K562 (cell line): ENCODE measurements at regions not wholly inside any gene's neighbourhood (a gene's known extent, or its start where the extent isn't known, plus 50 kb on each side); places are given as distances from the start of the nearest gene placed in this dataset.

Experiments
- ATAC-seq: fragments of 200-7000 bp; cut with Tn5 transposase; 3 replicates; pipeline ENCODE4 v1.9.1; 2020; ENCODE audit warnings: moderate library complexity
- BruUV-seq: library from RNA; stranded (reverse); fragments of 400-500 nt; replicated peaks from 2 replicates; lab custom pipeline; 2021; lab: Mats Ljungman, UMichigan
- CTCF ChIA-PET: fragments of 300-600 bp; formaldehyde crosslinking; extraction: SDS; loops from one replicate; lab custom pipeline; 2021; ENCODE audit warnings: low intra/inter-chr PET ratio; lab: Yijun Ruan, JAX
- POLR2A ChIA-PET: fragments of 300-600, 350-650 bp; sonication (Branson Sonifier 250); formaldehyde crosslinking; extraction: SDS; loops from one replicate; lab custom pipeline; 2021; ENCODE audit warnings: antibody characterized with exemption, inconsistent platforms; lab: Yijun Ruan, JAX
- DNase-seq, 4 experiments: peaks; one replicate each; pipeline versions ENCODE4 v3.0.0 to v3.0.0-alpha.2; 2011 to 2018; ENCODE audit warnings: low spot score in 3 of 4, mixed read lengths in 3 of 4; ENCODE audit errors: extremely low read depth in 1 of 4
- FAIRE-seq: peaks from 2 replicates; lab custom pipeline; 2011; peaks lifted over from hg19 to GRCh38; lab: Jason Lieb, UNC
- H2AFZ ChIP-seq: 2 replicates; pipeline ENCODE4 v1.6.0; 2011; ENCODE audit warnings: low read depth, low read length, control low read depth, inconsistent platforms
- H3K27ac ChIP-seq: fragments of 200-600 bp; 3 replicates; pipeline ENCODE4 v1.8.0; 2011; ENCODE audit warnings: low read depth, mild to moderate bottlenecking, control low read depth, inconsistent platforms, low read length, moderate library complexity, mixed read lengths; ENCODE audit errors: extremely low read depth
- H3K27me3 ChIP-seq, 2 experiments: fragments of 300-600 bp in 1 of 2; 2 replicates in 1 of 2; 3 replicates in 1 of 2; pipeline versions ENCODE4 v1.6.0 to v1.8.0; 2011; ENCODE audit warnings: inconsistent platforms in 2 of 2, low read length in 2 of 2, mild to moderate bottlenecking in 1 of 2, mixed read lengths in 1 of 2, moderate library complexity in 1 of 2; ENCODE audit not compliant: control insufficient read depth in 2 of 2, insufficient read depth in 2 of 2
- H3K36me3 ChIP-seq: fragments of 300-600 bp; 3 replicates; pipeline ENCODE4 v1.8.0; 2011; ENCODE audit warnings: mild to moderate bottlenecking, low read length, inconsistent platforms; ENCODE audit not compliant: control insufficient read depth, insufficient read depth
- H3K4me1 ChIP-seq, 2 experiments: fragments of 200-600 bp in 1 of 2; replicated peaks in 1 of 2; 2 replicates in 1 of 2; 3 replicates in 1 of 2; pipeline versions ENCODE4 v1.5.1 to v1.8.0; 2011; ENCODE audit warnings: inconsistent platforms in 2 of 2, low read length in 2 of 2, mild to moderate bottlenecking in 1 of 2, mixed read lengths in 1 of 2, moderate library complexity in 1 of 2; ENCODE audit not compliant: control insufficient read depth in 2 of 2, insufficient read depth in 2 of 2
- H3K4me2 ChIP-seq: 2 replicates; pipeline ENCODE4 v1.6.1; 2011; ENCODE audit warnings: low read length, control low read depth, inconsistent platforms, mixed read lengths; ENCODE audit not compliant: insufficient read depth
- H3K4me3 ChIP-seq: fragments of 200-600 bp; sonication (generic), shearing (Covaris generic); 2 replicates; pipeline ENCODE4 v1.5.1; 2016; ENCODE audit warnings: control low read depth, inconsistent platforms
- H3K79me2 ChIP-seq: fragments of 200-600 bp; 3 replicates; pipeline ENCODE4 v1.8.0; 2011; ENCODE audit warnings: low read length, inconsistent platforms; ENCODE audit not compliant: control insufficient read depth, insufficient read depth
- H3K9ac ChIP-seq, 2 experiments: 2 replicates each; pipeline versions ENCODE4 v1.6.0 to v1.6.1; 2011; ENCODE audit warnings: low read depth in 2 of 2, low read length in 2 of 2, control low read depth in 1 of 2, inconsistent platforms in 1 of 2, mild to moderate bottlenecking in 1 of 2, mixed read lengths in 1 of 2; ENCODE audit not compliant: insufficient read depth in 1 of 2
- H3K9me1 ChIP-seq: one replicate; pipeline ENCODE4 v1.6.0; 2011; ENCODE audit warnings: inconsistent platforms, mild to moderate bottlenecking, low read length, moderate library complexity; ENCODE audit not compliant: control insufficient read depth, insufficient read depth
- H3K9me3 ChIP-seq: replicated peaks from 2 replicates; pipeline ENCODE4 v1.5.1; 2011; ENCODE audit warnings: low read depth, low read length, inconsistent platforms; ENCODE audit not compliant: control insufficient read depth, insufficient read depth
- H4K20me1 ChIP-seq: replicated peaks from 2 replicates; pipeline ENCODE4 v1.6.1; 2011; ENCODE audit warnings: low read length, inconsistent platforms, mixed read lengths; ENCODE audit not compliant: control insufficient read depth, insufficient read depth
- C11orf30 ChIP-seq: fragments of 450-650 bp; IDR thresholded peaks from 2 replicates; pipeline ENCODE4 v1.6.1; 2016; ENCODE audit warnings: low read depth, mild to moderate bottlenecking
- JUNB ChIP-seq: fragments of 450-650 bp; formaldehyde crosslinking; conservative IDR thresholded peaks from 2 replicates; pipeline ENCODE4 v1.4.0; 2020; ENCODE audit warnings: mild to moderate bottlenecking
- JUND ChIP-seq, 2 experiments: IDR thresholded peaks; 2 replicates in 1 of 2; 3 replicates in 1 of 2; pipeline ENCODE4 v1.6.1; 2011; ENCODE audit warnings: borderline replicate concordance in 2 of 2, low read depth in 2 of 2, low read length in 2 of 2, improper control_type of control experiment in 1 of 2, missing biosample characterization in 1 of 2, missing genetic modification characterization in 1 of 2, missing genetic modification reagents in 1 of 2
- KHSRP ChIP-seq: fragments of 450-650 bp; IDR thresholded peaks from 2 replicates; pipeline ENCODE4 v1.6.1; 2017
- MAFG ChIP-seq: fragments of 450-650 bp; conservative IDR thresholded peaks from 2 replicates; pipeline ENCODE4 v1.6.1; 2016; ENCODE audit warnings: missing genetic modification characterization, missing compliant biosample characterization
- MEF2D ChIP-seq: conservative IDR thresholded peaks from 2 replicates; pipeline ENCODE4 v1.6.1; 2016; ENCODE audit warnings: low read depth, missing genetic modification characterization, missing compliant biosample characterization
- PURB ChIP-seq: sonication (generic); formaldehyde crosslinking; IDR thresholded peaks from 2 replicates; pipeline ENCODE4 v1.9.0; 2021; ENCODE audit warnings: low read depth, mild to moderate bottlenecking, missing genetic modification reagents
- REST ChIP-seq, 2 experiments: fragments of 450-650 bp; formaldehyde crosslinking in 1 of 2; IDR thresholded peaks; 2 replicates each; pipeline versions ENCODE4 v1.4.0 to v1.6.1; 2014 to 2020; ENCODE audit warnings: mild to moderate bottlenecking in 2 of 2, borderline replicate concordance in 1 of 2, low read depth in 1 of 2
- WGBS: fragments of 100-300 bp; shearing (Covaris generic); methylation state at CpG from one replicate; pipeline ENCODE4 v1.1.6; 2016; ENCODE audit warnings: low coverage, mixed read lengths; ENCODE audit not compliant: insufficient coverage; ENCODE audit errors: missing lambda C conversion rate; 5-methylcytosine and 5-hydroxymethylcytosine counted together
- in situ Hi-C: fragments of 300-500 bp; cut with MboI; formaldehyde crosslinking; loops from 4 replicates; pipeline ENCODE4 v1.15.0; 2018; ENCODE audit warnings: inconsistent platforms, mixed read lengths
- intact Hi-C: fragments of 100-400 bp; cut with micrococcal nuclease; formaldehyde crosslinking; loops from 2 replicates; pipeline ENCODE4 v1.14.2; 2022
- TF ChIP-seq, protein P1 (sequence below), 3 experiments: IDR thresholded peaks in 2 of 3; conservative IDR thresholded peaks in 1 of 3; 2 replicates each; pipeline ENCODE4 v1.5.1; 2011 to 2012; ENCODE audit warnings: low read length in 3 of 3, mild to moderate bottlenecking in 3 of 3, control low read depth in 2 of 3, improper control_type of control experiment in 1 of 3, inconsistent platforms in 1 of 3, low read depth in 1 of 3, mixed read lengths in 1 of 3, moderate library complexity in 1 of 3; ENCODE audit not compliant: insufficient read depth in 2 of 3

GRCh38 chr10:9315292-9315691 is 1260.8 kb downstream of the GATA3 start (continued):
- TF ChIP-seq JUND (IDR thresholded peaks at IDR 0.05; ENCODE audit: borderline replicate concordance, low read depth, low read length), result no peak
- no peak for TF ChIP-seq JUND (tag; IDR thresholded peaks at IDR 0.05; ENCODE audit: borderline replicate concordance, low read depth, low read length)
- TF ChIP-seq, all 486 proteins: peak for 0

- Histone ChIP-seq H3K9me1 (no peaks in the 10 kb centered on the region), H4K20me1 (no peaks in the 10 kb centered on the region), H2AFZ (no peak overlapping the region), H3K9me3 (no peaks in the 10 kb centered on the region), H3K4me1 (no peaks in the 10 kb centered on the region), H3K79me2 (no peaks in the 10 kb centered on the region), H3K4me2 (no peak overlapping the region), H3K36me3 (no peaks in the 10 kb centered on the region), H3K4me3 (no peak overlapping the region), H3K27me3 (no peaks in the 10 kb centered on the region), H3K27ac (no peak overlapping the region), H3K9ac (no peak overlapping the region)
- FAIRE-seq (peak; percentile 56), ATAC-seq (peak; percentile 77), DNase-seq (peak; percentile 35 to 53 (median 40))
- POLR2A ChIA-PET, result no interaction called here
- CTCF ChIA-PET, result interaction anchor here (0.9 kb wide), 1 partner anchor 1939 kb away, joined by 3 read pairs; no protein-coding TSS in a partner anchor
- intact Hi-C loops (loop anchor here (5.0 kb wide), 2 partner anchors 1706 to 1946 kb away; no protein-coding TSS in a partner anchor), in situ Hi-C loops (loop anchor here (25.0 kb wide), 1 partner anchor 1706 kb away; no protein-coding TSS in a partner anchor)
- WGBS, result 4% methylated on average over 3 of the region's 3 CpGs
- BruUV-seq, result no TSS peak
- TF ChIP-seq PURB (CRISPR knock-in tag) (no peak), MAFG (tag) (peak; percentile 99), JUNB (no peak), C11orf30 (peak; percentile 99), MEF2D (tag) (peak; percentile 93), REST (IDR thresholded peaks at IDR 0.05; ENCODE audit: borderline replicate concordance) (peak; percentile 52; the same call in 1 of the 2 replicates), REST (CRISPR knock-in tag; IDR thresholded peaks at IDR 0.05; ENCODE audit: low read depth) (no peak), KHSRP (no peak)
- TF ChIP-seq, protein P1, sequence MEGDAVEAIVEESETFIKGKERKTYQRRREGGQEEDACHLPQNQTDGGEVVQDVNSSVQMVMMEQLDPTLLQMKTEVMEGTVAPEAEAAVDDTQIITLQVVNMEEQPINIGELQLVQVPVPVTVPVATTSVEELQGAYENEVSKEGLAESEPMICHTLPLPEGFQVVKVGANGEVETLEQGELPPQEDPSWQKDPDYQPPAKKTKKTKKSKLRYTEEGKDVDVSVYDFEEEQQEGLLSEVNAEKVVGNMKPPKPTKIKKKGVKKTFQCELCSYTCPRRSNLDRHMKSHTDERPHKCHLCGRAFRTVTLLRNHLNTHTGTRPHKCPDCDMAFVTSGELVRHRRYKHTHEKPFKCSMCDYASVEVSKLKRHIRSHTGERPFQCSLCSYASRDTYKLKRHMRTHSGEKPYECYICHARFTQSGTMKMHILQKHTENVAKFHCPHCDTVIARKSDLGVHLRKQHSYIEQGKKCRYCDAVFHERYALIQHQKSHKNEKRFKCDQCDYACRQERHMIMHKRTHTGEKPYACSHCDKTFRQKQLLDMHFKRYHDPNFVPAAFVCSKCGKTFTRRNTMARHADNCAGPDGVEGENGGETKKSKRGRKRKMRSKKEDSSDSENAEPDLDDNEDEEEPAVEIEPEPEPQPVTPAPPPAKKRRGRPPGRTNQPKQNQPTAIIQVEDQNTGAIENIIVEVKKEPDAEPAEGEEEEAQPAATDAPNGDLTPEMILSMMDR (IDR thresholded peaks at IDR 0.05 in 2 of 3, conservative IDR thresholded peaks at IDR 0.05 in 1 of 3; ENCODE audit: insufficient read depth in 2 of 3, low read depth in 1 of 3, low read length in 3 of 3), result peak; percentile 29 to 81 (median 47); a peak in 4 of 6 replicates
Observed at GRCh38 chr10:9331583-9332008, 1277.1 kb downstream of the GATA3 start.
